Activated T-helper 2 cell treated with anti-CD3 and anti-CD28 coated beads, Interferon-gamma antibody, Interleukin-2, Interleukin-4, amounts not matched to agents 10 μg/mL and 5 μg/mL and 100 μg/mL, durations not matched to agents 14 hours and 24 hours and 36 hours (primary cell): ENCODE measurements at regions not wholly inside any gene's neighbourhood (a gene's known extent, or its start where the extent isn't known, plus 50 kb on each side); places are given as distances from the start of the nearest gene placed in this dataset.

ENCODE experiments used
- DNase-seq: peaks from one replicate; pipeline ENCODE4 v3.0.0; 2021; ENCODE audit warnings: low spot score
- H3K27ac Mint-ChIP-seq: one replicate; pipeline ENCODE4 v1.8.0; 2021; ENCODE audit warnings: mixed read lengths
- H3K27me3 Mint-ChIP-seq: one replicate; pipeline ENCODE4 v1.8.0; 2021; ENCODE audit warnings: low read depth, mixed read lengths
- H3K36me3 Mint-ChIP-seq: one replicate; pipeline ENCODE4 v1.8.0; 2021; ENCODE audit warnings: low read depth, mixed read lengths
- H3K4me1 Mint-ChIP-seq: one replicate; pipeline ENCODE4 v1.8.0; 2021; ENCODE audit warnings: low read depth, mixed read lengths
- H3K4me3 Mint-ChIP-seq: one replicate; pipeline ENCODE4 v1.8.0; 2021; ENCODE audit warnings: low read depth, mild to moderate bottlenecking, moderate library complexity, mixed read lengths
- H3K9me3 Mint-ChIP-seq: one replicate; pipeline ENCODE4 v1.8.0; 2021; ENCODE audit warnings: mixed read lengths
- intact Hi-C: fragments of 100-400 bp; cut with micrococcal nuclease; formaldehyde crosslinking; loops from one replicate; pipeline ENCODE4 v1.15.1; 2023

DNA sequence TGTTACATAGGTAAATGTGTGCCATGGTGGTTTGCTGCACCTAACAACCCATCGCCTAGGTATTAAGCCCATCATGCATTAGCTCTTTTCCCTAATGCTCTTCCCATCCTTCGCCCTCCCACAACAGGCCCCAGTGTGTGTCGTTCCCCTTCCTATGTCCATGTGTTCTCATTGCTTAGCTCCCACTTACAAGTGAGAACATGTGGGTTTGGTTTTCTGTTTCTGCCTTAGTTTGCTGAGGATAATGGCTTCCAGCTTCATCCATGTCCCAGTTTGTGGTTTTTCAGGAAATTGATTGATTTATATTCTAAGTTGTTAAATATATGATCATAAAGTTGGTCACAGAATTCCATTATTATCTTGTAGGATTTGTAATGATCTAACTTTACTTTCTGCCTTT is 85.3 kb upstream of the CAST start:
- no peak overlapping the region for H3K27ac Mint-ChIP-seq
- H3K4me1 Mint-ChIP-seq: peaks cover 4% of the 10 kb centered on the region
- H3K27me3 Mint-ChIP-seq: peaks cover 28% of the 10 kb centered on the region
- no peaks in the 10 kb centered on the region for H3K36me3 Mint-ChIP-seq
- no peak overlapping the region for H3K4me3 Mint-ChIP-seq
- intact Hi-C loops: no loop called here
- no peak for DNase-seq
- H3K9me3 Mint-ChIP-seq: no peaks in the 10 kb centered on the region

- no peaks in the 10 kb centered on the region for H3K36me3 Mint-ChIP-seq
- H3K27me3 Mint-ChIP-seq: peaks cover 30% of the 10 kb centered on the region
- intact Hi-C loops: no loop called here
- no peaks in the 10 kb centered on the region for H3K4me1 Mint-ChIP-seq
- H3K4me3 Mint-ChIP-seq: no peak overlapping the region
- DNase-seq: no peak
- no peaks in the 10 kb centered on the region for H3K9me3 Mint-ChIP-seq
- no peak overlapping the region for H3K27ac Mint-ChIP-seq
Observed at GRCh38 chr5:96577909-96578308, 84.3 kb upstream of the CAST start.

GRCh38 chr5:96579711-96580110 is 82.5 kb upstream of the CAST start:
- DNase-seq: no peak
- H3K27me3 Mint-ChIP-seq: peaks cover 37% of the 10 kb centered on the region
- no peaks in the 10 kb centered on the region for H3K36me3 Mint-ChIP-seq
- no peak overlapping the region for H3K27ac Mint-ChIP-seq
- H3K4me3 Mint-ChIP-seq: no peak overlapping the region
- intact Hi-C loops: no loop called here
- H3K9me3 Mint-ChIP-seq: no peaks in the 10 kb centered on the region
- H3K4me1 Mint-ChIP-seq: peaks cover 3% of the 10 kb centered on the region

GRCh38 chr5:96582343-96582742 is 79.8 kb upstream of the CAST start:
- Mint-ChIP-seq H3K9me3 (no peaks in the 10 kb centered on the region), H3K27ac (no peak overlapping the region), H3K4me3 (no peak overlapping the region), H3K27me3 (peaks cover 47% of the 10 kb centered on the region), H3K36me3 (no peaks in the 10 kb centered on the region), H3K4me1 (peaks cover 4% of the 10 kb centered on the region)
- intact Hi-C loops: no loop called here
- DNase-seq: no peak

DNA sequence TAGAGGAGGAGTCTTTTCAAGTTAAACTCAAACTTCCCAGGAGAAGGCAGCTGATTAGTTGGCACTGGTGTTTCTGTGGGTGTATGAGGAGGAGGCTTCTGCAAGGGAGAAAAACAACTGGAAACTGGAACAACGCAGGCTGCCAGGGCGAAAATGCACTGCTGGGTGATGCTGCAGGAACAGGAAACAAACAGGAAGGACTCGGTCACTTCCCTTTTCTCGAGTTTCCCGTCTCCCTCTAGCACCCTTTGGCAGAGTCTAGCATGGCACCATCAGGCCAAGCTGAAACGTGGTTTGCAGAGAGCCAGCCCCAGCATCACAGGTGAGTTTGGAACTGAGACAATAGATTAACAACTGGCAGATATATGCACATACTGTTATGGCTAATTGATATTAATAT is 77.5 kb upstream of the CAST start:
- Mint-ChIP-seq H3K4me1 (peaks cover 4% of the 10 kb centered on the region), H3K27me3 (peaks cover 41% of the 10 kb centered on the region), H3K4me3 (no peak overlapping the region), H3K27ac (no peak overlapping the region), H3K36me3 (no peaks in the 10 kb centered on the region), H3K9me3 (no peaks in the 10 kb centered on the region)
- DNase-seq: no peak
- intact Hi-C loops: no loop called here

DNA sequence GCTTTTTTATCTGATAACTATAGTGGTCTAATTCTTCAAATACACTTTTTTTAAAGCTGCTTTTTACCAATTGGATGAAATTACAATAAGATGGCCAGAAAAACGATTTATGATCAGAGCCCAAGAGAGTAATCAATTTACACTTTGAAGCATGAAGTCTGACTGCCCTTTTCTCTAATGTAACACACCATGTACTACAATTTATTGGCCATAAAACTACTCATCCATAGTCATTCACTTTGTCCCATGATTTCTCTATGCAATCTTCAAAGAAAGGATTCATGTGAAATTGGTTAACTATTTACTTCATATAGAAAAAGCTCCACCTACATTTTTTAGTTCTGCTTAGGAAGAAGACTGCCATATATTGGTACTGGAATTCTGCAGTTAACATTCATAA is 73.6 kb upstream of the CAST start:
- peaks cover 55% of the 10 kb centered on the region for H3K27me3 Mint-ChIP-seq

DNA sequence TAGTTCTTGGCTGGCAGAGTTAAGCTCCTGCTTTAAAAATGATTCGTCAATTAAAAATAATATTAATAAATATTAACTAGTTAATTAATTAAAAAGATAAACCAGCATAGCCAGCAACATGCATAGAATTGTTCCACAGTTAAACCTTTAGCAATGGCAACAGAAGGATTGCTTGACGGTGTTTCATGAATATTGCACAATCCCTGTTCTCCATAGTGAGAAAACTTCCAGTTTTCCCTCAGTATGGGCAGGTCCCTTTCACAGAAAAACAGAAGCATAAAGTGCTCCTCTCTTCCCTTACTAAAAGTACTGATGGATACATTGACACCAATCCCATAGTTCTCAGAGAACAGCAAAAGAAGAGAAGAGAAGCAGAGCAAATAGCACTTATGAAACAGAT is 71.4 kb upstream of the CAST start:
- peaks cover 2% of the 10 kb centered on the region for H3K4me1 Mint-ChIP-seq
- H3K27me3 Mint-ChIP-seq: peaks cover 52% of the 10 kb centered on the region
- H3K4me3 Mint-ChIP-seq: no peak overlapping the region
- no peaks in the 10 kb centered on the region for H3K36me3 Mint-ChIP-seq
- intact Hi-C loops: no loop called here
- no peak for DNase-seq
- H3K9me3 Mint-ChIP-seq: no peaks in the 10 kb centered on the region
- no peak overlapping the region for H3K27ac Mint-ChIP-seq

More for the DNA sequence above, 73.6 kb upstream of the CAST start:
- Mint-ChIP-seq H3K4me1 (peaks cover 4% of the 10 kb centered on the region), H3K27ac (no peak overlapping the region), H3K4me3 (no peak overlapping the region), H3K9me3 (no peaks in the 10 kb centered on the region), H3K36me3 (no peaks in the 10 kb centered on the region)
- no peak for DNase-seq
- intact Hi-C loops: no loop called here

DNA sequence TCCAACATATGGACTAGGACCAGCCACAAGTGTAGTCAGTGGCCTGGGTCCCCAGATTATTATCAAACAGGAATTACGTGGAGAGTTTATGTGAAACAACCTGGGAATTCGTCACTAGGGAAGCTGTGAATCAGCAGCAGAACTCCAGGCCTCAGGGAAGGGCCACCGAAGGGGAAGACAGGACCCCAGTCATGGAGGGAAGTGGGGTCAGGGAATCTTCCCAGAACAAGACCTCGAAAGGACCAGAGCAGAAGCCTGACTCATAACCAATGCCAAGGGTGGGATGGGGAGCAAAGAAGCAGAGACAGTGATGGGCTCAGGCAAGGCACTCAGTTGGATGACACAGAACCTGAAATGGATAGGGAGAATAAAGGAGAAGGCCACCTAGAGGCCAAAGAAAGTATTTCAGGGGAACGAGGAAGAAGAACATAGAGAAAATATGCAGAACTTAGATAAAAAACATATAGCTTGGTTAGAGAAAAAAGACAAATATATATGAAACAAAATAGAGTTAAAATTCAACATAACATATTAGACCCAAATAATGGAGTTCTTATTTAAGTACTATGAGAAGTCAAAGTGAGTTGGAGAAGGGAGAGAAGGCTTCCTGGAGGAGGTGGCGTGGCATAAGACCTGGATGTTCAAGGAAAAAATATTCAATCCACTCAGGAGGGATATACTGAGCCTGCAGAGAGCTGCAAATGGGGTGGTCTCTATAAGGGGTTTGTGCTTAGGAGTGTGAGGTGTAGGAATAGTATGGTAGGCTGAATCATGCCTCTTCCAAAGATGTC is 66.7 kb upstream of the CAST start:
- intact Hi-C loops: loop anchor here (2.0 kb wide), 1 partner anchor 57 kb away; no protein-coding TSS in a partner anchor
- Mint-ChIP-seq H3K27ac (no peak overlapping the region), H3K9me3 (no peaks in the 10 kb centered on the region), H3K27me3 (peaks cover 37% of the 10 kb centered on the region), H3K4me3 (no peak overlapping the region), H3K36me3 (no peaks in the 10 kb centered on the region), H3K4me1 (peaks cover 14% of the 10 kb centered on the region)
- no peak for DNase-seq

DNA sequence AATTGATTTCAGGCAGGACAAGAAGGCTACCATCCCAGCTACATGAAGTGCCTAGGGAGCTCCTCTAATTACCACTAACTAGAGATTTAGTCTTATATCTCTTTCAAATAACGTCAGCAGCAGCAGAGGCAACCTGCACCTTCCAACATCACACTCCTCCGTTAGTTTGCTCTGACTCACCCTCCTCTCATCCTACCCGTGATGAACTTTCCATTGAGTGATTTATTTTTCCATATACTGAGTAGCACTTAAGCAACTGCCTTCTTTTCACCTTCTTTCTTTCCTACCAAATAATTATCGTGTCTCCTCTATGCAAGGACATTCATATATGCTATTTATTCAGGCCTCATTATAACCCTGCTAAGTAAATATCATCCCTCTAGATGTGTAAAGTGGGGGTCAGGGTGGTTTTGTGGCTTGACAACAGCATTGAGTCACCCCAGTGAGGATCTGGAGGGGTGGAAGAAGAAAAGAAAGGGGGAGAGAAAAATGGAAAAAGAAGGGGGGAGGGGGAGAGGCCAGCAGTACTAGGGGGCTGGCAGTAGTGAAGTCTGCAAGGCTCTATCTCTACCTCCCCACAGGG is 64.6 kb upstream of the CAST start:
- Mint-ChIP-seq H3K36me3 (no peaks in the 10 kb centered on the region), H3K4me3 (no peak overlapping the region), H3K9me3 (no peaks in the 10 kb centered on the region), H3K27ac (peak overlapping the region; percentile 14), H3K27me3 (peaks cover 34% of the 10 kb centered on the region), H3K4me1 (peaks cover 14% of the 10 kb centered on the region)
- intact Hi-C loops: loop anchor here (1.0 to 2.0 kb wide), 2 partner anchors 59 to 252 kb away; no protein-coding TSS in a partner anchor
- no peak for DNase-seq

DNA sequence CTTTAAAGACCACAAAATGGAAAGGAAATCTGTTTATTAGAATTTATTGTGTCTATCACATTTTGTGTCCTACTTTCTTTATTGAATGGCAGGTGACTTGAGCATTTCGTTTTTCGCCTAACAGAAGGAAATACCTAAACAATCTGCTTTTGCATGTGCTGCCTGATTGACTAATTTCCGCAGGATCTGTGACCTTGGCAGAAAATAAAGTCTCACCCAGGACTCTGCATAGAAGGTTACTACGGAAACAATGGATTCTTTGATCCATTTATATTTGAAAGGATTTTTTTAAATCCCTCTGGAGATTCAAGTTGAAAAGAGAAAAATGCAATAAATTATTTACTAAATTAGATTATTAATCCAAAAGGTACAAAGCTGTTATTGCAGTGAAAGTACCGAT is 61.0 kb upstream of the CAST start:
- intact Hi-C loops: loop anchor here (1.0 to 2.0 kb wide), 2 partner anchors 257 to 742 kb away; no protein-coding TSS in a partner anchor
- no peak for DNase-seq
- Mint-ChIP-seq H3K4me1 (peaks cover 12% of the 10 kb centered on the region), H3K4me3 (no peak overlapping the region), H3K27me3 (peaks cover 31% of the 10 kb centered on the region), H3K9me3 (no peaks in the 10 kb centered on the region), H3K27ac (no peak overlapping the region), H3K36me3 (no peaks in the 10 kb centered on the region)

DNA sequence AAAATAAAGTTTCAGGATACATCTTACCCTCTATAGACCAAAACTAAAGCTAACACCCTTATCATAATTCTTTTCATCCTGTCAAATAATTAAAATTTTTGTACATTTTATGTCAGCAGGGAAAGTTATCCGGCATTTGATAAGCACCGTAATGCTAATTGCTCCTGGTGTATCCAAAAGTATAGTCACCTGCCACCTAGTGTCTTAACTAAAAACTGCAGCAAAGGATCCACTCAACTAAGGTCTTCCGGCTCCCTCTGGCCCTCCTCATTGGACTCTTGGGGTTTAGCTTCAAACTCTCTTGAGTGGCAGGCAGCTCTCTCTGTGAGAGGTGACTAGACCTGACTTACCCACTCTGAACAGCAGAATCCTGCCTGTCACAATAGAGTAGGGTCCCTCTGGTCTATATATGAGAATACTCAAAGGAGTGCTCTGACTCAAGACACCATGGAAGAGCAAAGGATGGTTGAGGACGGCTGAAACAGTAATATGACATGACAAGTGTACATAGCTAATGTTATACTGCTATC is 60.4 kb upstream of the CAST start:
- Mint-ChIP-seq H3K4me1 (peaks cover 12% of the 10 kb centered on the region), H3K27ac (no peak overlapping the region), H3K4me3 (no peak overlapping the region), H3K27me3 (peaks cover 32% of the 10 kb centered on the region), H3K9me3 (no peaks in the 10 kb centered on the region), H3K36me3 (no peaks in the 10 kb centered on the region)
- intact Hi-C loops: loop anchor here (1.0 to 2.0 kb wide), 2 partner anchors 257 to 743 kb away; no protein-coding TSS in a partner anchor
- DNase-seq: peak; percentile 26

DNA sequence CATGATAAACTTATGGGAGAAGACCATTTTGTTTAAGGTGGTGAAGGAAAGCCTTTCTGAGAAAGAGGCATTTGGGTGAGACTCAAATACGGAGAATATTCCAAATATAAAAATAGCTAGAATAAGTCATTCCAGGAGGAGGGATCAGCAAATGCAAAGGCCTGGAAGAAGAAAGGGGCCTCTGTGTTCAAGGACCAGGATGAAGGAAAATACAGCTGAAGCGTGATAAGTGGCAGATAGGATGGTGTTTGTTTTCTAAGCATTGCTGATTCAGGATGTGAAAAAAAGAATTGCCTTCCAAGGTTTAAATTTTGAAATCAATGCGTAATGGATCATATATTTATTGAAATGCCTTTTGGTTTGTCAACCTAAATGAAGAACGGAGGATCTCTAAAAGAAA is 59.4 kb upstream of the CAST start:
- intact Hi-C loops: no loop called here
- DNase-seq: no peak
- no peaks in the 10 kb centered on the region for H3K9me3 Mint-ChIP-seq
- peaks cover 34% of the 10 kb centered on the region for H3K27me3 Mint-ChIP-seq
- H3K27ac Mint-ChIP-seq: no peak overlapping the region
- H3K4me1 Mint-ChIP-seq: peaks cover 2% of the 10 kb centered on the region
- no peaks in the 10 kb centered on the region for H3K36me3 Mint-ChIP-seq
- H3K4me3 Mint-ChIP-seq: no peak overlapping the region

- intact Hi-C loops: no loop called here
- DNase-seq: no peak
- Mint-ChIP-seq H3K4me3 (no peak overlapping the region), H3K27me3 (peaks cover 49% of the 10 kb centered on the region), H3K27ac (no peak overlapping the region), H3K9me3 (no peaks in the 10 kb centered on the region), H3K36me3 (no peaks in the 10 kb centered on the region), H3K4me1 (no peaks in the 10 kb centered on the region)
Observed at GRCh38 chr5:96605144-96605837, 56.9 kb upstream of the CAST start.
